Keratinocyte (primary cell): ENCODE measurements at regions not wholly inside any gene's neighbourhood (a gene's known extent, or its start where the extent isn't known, plus 50 kb on each side); places are given as distances from the start of the nearest gene placed in this dataset.

ENCODE experiments used
- DNase-seq: peaks from one replicate; pipeline ENCODE4 v3.0.0-alpha.2; 2011; ENCODE audit warnings: low read depth, missing footprints, low spot score
- FAIRE-seq: peaks from 2 replicates; lab custom pipeline; 2011; peaks lifted over from hg19 to GRCh38; lab: Jason Lieb, UNC
- H2AFZ ChIP-seq: 2 replicates; pipeline ENCODE4 v1.6.0; 2012; ENCODE audit warnings: low read length, control low read depth, inconsistent platforms; ENCODE audit not compliant: control insufficient read depth
- H3K27ac ChIP-seq: 2 replicates; pipeline ENCODE4 v1.5.1; 2011; ENCODE audit warnings: low read length; ENCODE audit not compliant: control insufficient read depth, insufficient read depth
- H3K27me3 ChIP-seq: 3 replicates; pipeline ENCODE4 v1.6.0; 2011; ENCODE audit warnings: low read length; ENCODE audit not compliant: control insufficient read depth, insufficient read depth; ENCODE audit errors: extremely low read depth
- H3K36me3 ChIP-seq, 2 experiments: 2 replicates in 1 of 2; 3 replicates in 1 of 2; pipeline ENCODE4 v1.5.1; 2011; ENCODE audit warnings: low read length in 2 of 2, mild to moderate bottlenecking in 1 of 2; ENCODE audit not compliant: control insufficient read depth in 2 of 2, insufficient read depth in 2 of 2; ENCODE audit errors: extremely low read depth in 1 of 2
- H3K4me1 ChIP-seq: 3 replicates; pipeline ENCODE4 v1.5.1; 2011; ENCODE audit warnings: low read length; ENCODE audit not compliant: control insufficient read depth, insufficient read depth; ENCODE audit errors: extremely low read depth
- H3K4me2 ChIP-seq: 3 replicates; pipeline ENCODE4 v1.6.0; 2011; ENCODE audit warnings: low read depth, low read length; ENCODE audit not compliant: control insufficient read depth, insufficient read depth; ENCODE audit errors: extremely low read depth
- H3K4me3 ChIP-seq, 3 experiments: fragments of 200-600 bp in 1 of 3; sonication (generic) in 1 of 3; 2 replicates in 2 of 3; 3 replicates in 1 of 3; pipeline ENCODE4 v1.5.1; 2011 to 2016; ENCODE audit warnings: low read length in 3 of 3, mild to moderate bottlenecking in 3 of 3, control low read depth in 2 of 3, inconsistent platforms in 1 of 3, low read depth in 1 of 3, mixed read lengths in 1 of 3, mixed run types in 1 of 3, moderate library complexity in 1 of 3; ENCODE audit not compliant: control insufficient read depth in 2 of 3, insufficient read depth in 2 of 3; ENCODE audit errors: extremely low read depth in 1 of 3
- H3K79me2 ChIP-seq: 2 replicates; pipeline ENCODE4 v1.6.0; 2012; ENCODE audit warnings: low read length; ENCODE audit not compliant: control insufficient read depth, insufficient read depth
- H3K9ac ChIP-seq: 3 replicates; pipeline ENCODE4 v1.6.0; 2011; ENCODE audit warnings: low read length; ENCODE audit not compliant: control insufficient read depth, insufficient read depth; ENCODE audit errors: extremely low read depth
- H3K9me1 ChIP-seq: 3 replicates; pipeline ENCODE4 v1.6.0; 2011; ENCODE audit warnings: low read length; ENCODE audit not compliant: control insufficient read depth, insufficient read depth; ENCODE audit errors: extremely low read depth
- H3K9me3 ChIP-seq: 2 replicates; pipeline ENCODE4 v1.5.1; 2012; ENCODE audit warnings: low read depth, low read length; ENCODE audit not compliant: control insufficient read depth
- H4K20me1 ChIP-seq: 3 replicates; pipeline ENCODE4 v1.6.0; 2011; ENCODE audit warnings: low read length; ENCODE audit not compliant: control insufficient read depth, insufficient read depth; ENCODE audit errors: extremely low read depth
- CTCF ChIP-seq, 3 experiments: IDR thresholded peaks in 1 of 3; conservative IDR thresholded peaks in 1 of 3; optimal IDR thresholded peaks in 1 of 3; 2 replicates in 2 of 3; 3 replicates in 1 of 3; pipeline versions ENCODE3 to v1.5.1; 2011; ENCODE audit warnings: low read length in 3 of 3, mild to moderate bottlenecking in 3 of 3, moderate library complexity in 2 of 3, control low read depth in 1 of 3, inconsistent platforms in 1 of 3; ENCODE audit not compliant: insufficient read depth in 2 of 3; ENCODE audit errors: extremely low read depth in 1 of 3
- EZH2 ChIP-seq: IDR thresholded peaks from one replicate; pipeline ENCODE4 v1.6.1; 2012; ENCODE audit warnings: inconsistent platforms, mild to moderate bottlenecking, low read length, moderate library complexity
- dilution Hi-C: fragments of 300-500 bp; cut with MboI; formaldehyde crosslinking; loops from one replicate; pipeline ENCODE4 v1.7.0; 2020; ENCODE audit warnings: low sequenced_read_pairs; ENCODE audit not compliant: extremely low pct_ligation_motif_present

DNA sequence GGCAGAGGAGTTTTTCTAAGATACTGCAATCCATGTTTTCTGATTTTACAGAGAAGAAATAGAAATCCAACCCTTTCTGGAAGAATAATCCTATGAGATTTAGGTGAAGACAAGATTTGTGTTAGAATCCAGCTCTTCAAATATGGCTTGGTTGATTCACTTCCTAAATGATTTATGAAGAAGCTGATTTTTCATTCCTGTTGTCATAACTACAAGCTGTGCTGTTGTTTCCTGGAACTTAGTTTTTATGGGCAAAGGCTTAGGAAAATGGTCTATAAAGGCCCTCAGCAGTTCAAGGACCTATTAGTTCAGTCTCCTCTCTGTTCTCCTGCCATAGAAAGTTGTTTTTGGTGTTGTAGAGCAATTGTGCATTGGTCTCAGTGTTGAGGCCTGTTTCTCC, 174.2 kb upstream of the FAM20A start:
- Histone ChIP-seq H3K4me1 (no peaks in the 10 kb centered on the region), H3K4me3 (no peak overlapping the region), H3K9me3 (no peaks in the 10 kb centered on the region), H3K36me3 (no peaks in the 10 kb centered on the region), H3K4me2 (no peak overlapping the region), H2AFZ (no peak overlapping the region), H3K27me3 (no peaks in the 10 kb centered on the region), H3K79me2 (no peaks in the 10 kb centered on the region), H3K27ac (no peak overlapping the region), H4K20me1 (no peaks in the 10 kb centered on the region), H3K9me1 (no peaks in the 10 kb centered on the region), H3K9ac (no peak overlapping the region)
- FAIRE-seq = no peak
- no peak for DNase-seq
- dilution Hi-C loops = no loop called here
- TF ChIP-seq EZH2 (no peak), CTCF (optimal IDR thresholded peaks at IDR 0.05 in 1 of 3, IDR thresholded peaks at IDR 0.05 in 1 of 3, conservative IDR thresholded peaks at IDR 0.05 in 1 of 3; ENCODE audit: extremely low read depth in 1 of 3, insufficient read depth in 2 of 3, low read length in 3 of 3) (no peak)

DNA sequence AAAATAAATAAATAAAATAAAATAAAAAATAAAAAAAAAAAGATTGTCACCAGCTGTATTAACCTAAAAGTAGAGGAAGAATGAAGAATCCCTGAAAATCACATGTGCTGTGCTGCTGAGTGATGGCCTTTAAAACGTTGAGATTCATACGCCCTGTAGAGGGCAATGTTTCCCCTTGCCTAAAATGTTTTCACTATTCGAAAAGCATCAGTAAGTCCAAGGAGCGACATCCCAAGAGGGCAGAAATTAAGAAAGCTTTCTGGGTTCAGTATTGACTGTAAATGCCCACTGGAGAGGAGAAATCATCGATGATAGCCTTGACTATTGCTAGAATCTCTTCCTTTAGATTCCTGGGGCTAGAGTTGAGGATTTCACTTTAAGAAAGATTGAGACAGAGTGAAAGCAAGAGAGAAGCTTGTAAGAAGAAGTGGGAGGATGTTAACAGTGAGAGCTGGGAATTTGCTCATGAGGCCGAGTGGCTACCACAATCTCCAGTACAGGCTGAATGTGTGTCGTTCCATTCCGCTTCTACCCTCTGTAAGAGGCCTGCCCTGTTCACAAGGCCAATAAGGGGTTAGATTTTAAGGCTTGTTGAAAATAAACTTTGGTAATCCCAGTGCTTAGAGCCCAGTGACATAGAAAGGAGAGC, 170.8 kb upstream of the FAM20A start:
- peak overlapping the region; percentile 58 for H2AFZ ChIP-seq
- no peak for DNase-seq
- no peaks in the 10 kb centered on the region for H4K20me1 ChIP-seq
- H3K9me3 ChIP-seq = no peaks in the 10 kb centered on the region
- H3K27me3 ChIP-seq = no peaks in the 10 kb centered on the region
- H3K27ac ChIP-seq = no peak overlapping the region
- dilution Hi-C loops = no loop called here
- H3K36me3 ChIP-seq = no peaks in the 10 kb centered on the region
- H3K4me2 ChIP-seq = peak overlapping the region; percentile 39
- H3K79me2 ChIP-seq = no peaks in the 10 kb centered on the region
- no peak overlapping the region for H3K9ac ChIP-seq
- H3K4me3 ChIP-seq = no peak overlapping the region
- FAIRE-seq = no peak
- H3K4me1 ChIP-seq = no peaks in the 10 kb centered on the region
- no peaks in the 10 kb centered on the region for H3K9me1 ChIP-seq
- TF ChIP-seq EZH2 (no peak), CTCF (optimal IDR thresholded peaks at IDR 0.05 in 1 of 3, IDR thresholded peaks at IDR 0.05 in 1 of 3, conservative IDR thresholded peaks at IDR 0.05 in 1 of 3; ENCODE audit: extremely low read depth in 1 of 3, insufficient read depth in 2 of 3, low read length in 3 of 3) (peak; percentile 46 to 68 (median 66))
